SU-DHL-6 (cell line): ENCODE measurements at regions not wholly inside any gene's neighbourhood (a gene's known extent, or its start where the extent isn't known, plus 50 kb on each side); places are given as distances from the start of the nearest gene placed in this dataset.

Source experiments
- H2AFZ ChIP-seq: fragments of 200-600 bp; sonication (generic); 2 replicates; pipeline ENCODE4 v1.6.1; 2014; ENCODE audit warnings: low read depth, mild to moderate bottlenecking, moderate library complexity, mixed read lengths, antibody characterized with exemption, low read length; ENCODE audit not compliant: severe bottlenecking
- H3F3A ChIP-seq: fragments of 200-600 bp; shearing (Covaris generic); 2 replicates; pipeline ENCODE4 v1.6.0; 2016; ENCODE audit warnings: antibody characterized with exemption, mild to moderate bottlenecking; ENCODE audit not compliant: insufficient read depth
- H3K27ac ChIP-seq: fragments of 200-600 bp; sonication (generic); 2 replicates; pipeline ENCODE4 v1.5.1; 2016; ENCODE audit warnings: low read depth, mild to moderate bottlenecking, low read length, moderate library complexity, mixed read lengths
- H3K27me3 ChIP-seq: fragments of 200-600 bp; sonication (generic), shearing (Covaris generic); 2 replicates; pipeline ENCODE4 v1.6.0; 2014; ENCODE audit warnings: mild to moderate bottlenecking, low read length
- H3K36me3 ChIP-seq: fragments of 200-600 bp; sonication (generic); 2 replicates; pipeline ENCODE4 v1.6.1; 2014; ENCODE audit warnings: mild to moderate bottlenecking, low read length, mixed read lengths
- H3K4me2 ChIP-seq: fragments of 300-600, 200-600 bp; shearing (Covaris generic), sonication (generic); 2 replicates; pipeline ENCODE4 v1.6.0; 2014; ENCODE audit warnings: low read length, low read depth, mild to moderate bottlenecking; ENCODE audit not compliant: poor library complexity, severe bottlenecking
- H3K4me3 ChIP-seq: fragments of 200-600 bp; sonication (generic); 2 replicates; pipeline ENCODE4 v1.5.1; 2014; ENCODE audit warnings: antibody characterized with exemption, low read length, mild to moderate bottlenecking, mixed read lengths; ENCODE audit not compliant: insufficient read depth, poor library complexity, severe bottlenecking
- H3K79me2 ChIP-seq: fragments of 200-600 bp; sonication (generic); 2 replicates; pipeline ENCODE4 v1.6.1; 2014; ENCODE audit warnings: mild to moderate bottlenecking, low read length, moderate library complexity; ENCODE audit not compliant: insufficient read depth
- H3K9ac ChIP-seq: fragments of 200-600 bp; sonication (generic); 2 replicates; pipeline ENCODE4 v1.7.0; 2014; ENCODE audit warnings: mild to moderate bottlenecking, low read length
- H3K9me2 ChIP-seq: fragments of 200-600 bp; sonication (generic); replicated peaks from 2 replicates; pipeline ENCODE4 v1.6.1; 2014; ENCODE audit warnings: low read length; ENCODE audit not compliant: insufficient read depth
- H3K9me3 ChIP-seq: fragments of 200-600 bp; sonication (generic); 2 replicates; pipeline ENCODE4 v1.6.1; 2014; ENCODE audit warnings: low read length, mixed read lengths; ENCODE audit not compliant: insufficient read depth
- H4K20me1 ChIP-seq: fragments of 200-600 bp; sonication (generic); 2 replicates; pipeline ENCODE4 v1.6.1; 2014; ENCODE audit warnings: low read depth, mild to moderate bottlenecking, antibody characterized with exemption, low read length, moderate library complexity, mixed read lengths
- CTCF ChIP-seq: fragments of 200-600 bp; sonication (generic); IDR thresholded peaks from one replicate; pipeline ENCODE4 v1.5.1; 2017; ENCODE audit warnings: antibody characterized with exemption, mild to moderate bottlenecking, low read length, moderate library complexity; ENCODE audit not compliant: insufficient read depth, poor library complexity, severe bottlenecking
- EZH2phosphoT487 ChIP-seq: fragments of 200-600 bp; sonication (generic), shearing (Covaris generic); conservative IDR thresholded peaks from 2 replicates; pipeline ENCODE4 v1.6.1; 2018; ENCODE audit warnings: mild to moderate bottlenecking, antibody characterized with exemption, low read length, moderate library complexity, mixed read lengths

GRCh38 chr2:194203898-194204297 lies 1453.1 kb upstream of the SLC39A10 start:
- Histone ChIP-seq H3K27ac (no peak overlapping the region), H3K9ac (no peak overlapping the region), H2AFZ (no peak overlapping the region), H3K4me2 (no peak overlapping the region), H3K9me3 (no peaks in the 10 kb centered on the region), H4K20me1 (no peaks in the 10 kb centered on the region), H3K27me3 (no peaks in the 10 kb centered on the region), H3K4me3 (no peak overlapping the region), H3K79me2 (no peaks in the 10 kb centered on the region), H3F3A (no peaks in the 10 kb centered on the region), H3K36me3 (no peaks in the 10 kb centered on the region), H3K9me2 (no peaks in the 10 kb centered on the region)
- TF ChIP-seq CTCF (no peak), EZH2phosphoT487 (no peak)

- Histone ChIP-seq H3K27ac (no peak overlapping the region), H3K9me3 (no peaks in the 10 kb centered on the region), H3K79me2 (no peaks in the 10 kb centered on the region), H4K20me1 (no peaks in the 10 kb centered on the region), H3F3A (no peaks in the 10 kb centered on the region), H2AFZ (no peak overlapping the region), H3K4me2 (no peak overlapping the region), H3K9me2 (no peaks in the 10 kb centered on the region; the same call in 1 of the 2 replicates), H3K27me3 (no peaks in the 10 kb centered on the region), H3K36me3 (no peaks in the 10 kb centered on the region), H3K4me3 (no peak overlapping the region), H3K9ac (no peak overlapping the region)
- TF ChIP-seq EZH2phosphoT487 (no peak), CTCF (no peak)
These were observed 1474.1 kb upstream of the SLC39A10 start for GRCh38 chr2:194182888-194183287.

- Histone ChIP-seq H3K27ac (no peak overlapping the region), H3K4me3 (no peak overlapping the region)
- TF ChIP-seq EZH2phosphoT487 (no peak), CTCF (no peak)
These were observed 1480.9 kb upstream of the SLC39A10 start for GRCh38 chr2:194176134-194176533.

More at GRCh38 chr2:194176134-194176533, 1480.9 kb upstream of the SLC39A10 start:
- no peaks in the 10 kb centered on the region for H3K36me3 ChIP-seq
- H3K27me3 ChIP-seq = no peaks in the 10 kb centered on the region
- H3K9ac ChIP-seq = no peak overlapping the region
- H2AFZ ChIP-seq = no peak overlapping the region
- H4K20me1 ChIP-seq = no peaks in the 10 kb centered on the region
- H3F3A ChIP-seq = no peaks in the 10 kb centered on the region
- no peaks in the 10 kb centered on the region for H3K9me3 ChIP-seq
- H3K9me2 ChIP-seq = no peaks in the 10 kb centered on the region
- H3K79me2 ChIP-seq = no peaks in the 10 kb centered on the region
- H3K4me2 ChIP-seq = no peak overlapping the region
